ENCODE measurements at regions not wholly inside any gene's neighbourhood (a gene's known extent, or its start where the extent isn't known, plus 50 kb on each side); places are given as distances from the start of the nearest gene placed in this dataset.

DNA sequence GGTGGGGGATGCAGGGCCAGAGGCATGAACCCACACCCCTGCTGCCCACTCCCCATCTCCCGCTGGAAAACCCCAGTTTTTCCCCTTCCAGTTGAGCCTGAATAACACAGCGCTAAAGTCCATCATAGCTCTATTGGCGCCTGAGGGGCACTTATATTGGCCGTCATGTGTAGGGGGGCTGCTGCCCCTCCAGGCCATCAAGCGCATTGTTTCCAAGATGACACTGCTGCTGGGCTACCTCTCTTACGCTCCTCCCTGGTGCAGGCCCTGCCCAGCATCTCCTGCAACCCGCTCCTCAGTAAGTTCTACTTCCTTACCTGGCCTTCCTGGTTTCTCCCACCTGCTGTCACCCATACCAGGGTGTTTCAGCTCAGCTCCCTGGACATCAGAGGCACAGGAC, 205.0 kb upstream of the RPL34 start:
- TF ChIP-seq EZH2 (IDR thresholded peaks at IDR 0.05; ENCODE audit: borderline replicate concordance, insufficient read depth, low read depth, low read length, poor library complexity, severe bottlenecking) (no peak), CTCF (IDR thresholded peaks at IDR 0.05) (no peak)

Measured in B cell (primary cell).